ENCODE measurements at regions not wholly inside any gene's neighbourhood (a gene's known extent, or its start where the extent isn't known, plus 50 kb on each side); places are given as distances from the start of the nearest gene placed in this dataset.

DNA sequence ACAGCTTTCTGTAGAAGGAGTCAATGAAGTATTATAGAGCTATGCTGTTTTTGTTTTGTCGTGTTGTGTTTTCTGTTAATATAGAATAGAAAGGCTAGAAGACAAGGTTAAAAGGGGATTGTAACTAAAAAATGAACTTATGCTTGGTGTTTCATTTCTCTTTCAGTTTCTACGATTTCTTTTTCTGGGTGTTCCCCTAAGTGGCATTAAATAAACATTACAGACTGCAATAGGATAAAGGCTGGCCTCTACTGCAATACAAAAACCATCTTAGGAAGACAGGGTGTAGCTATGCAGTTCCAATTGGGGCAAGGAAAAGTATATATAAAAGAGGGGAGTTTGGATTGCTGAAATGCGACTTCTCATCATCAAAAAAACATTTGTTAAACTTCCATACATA, 1609.7 kb upstream of the ACVR2A start:
- DNase-seq, result no peak
- no peak overlapping the region for H3K27ac ChIP-seq
- H3K4me3 ChIP-seq (ENCODE audit: low read depth, low read length), result no peak overlapping the region
- TF ChIP-seq, protein P1, sequence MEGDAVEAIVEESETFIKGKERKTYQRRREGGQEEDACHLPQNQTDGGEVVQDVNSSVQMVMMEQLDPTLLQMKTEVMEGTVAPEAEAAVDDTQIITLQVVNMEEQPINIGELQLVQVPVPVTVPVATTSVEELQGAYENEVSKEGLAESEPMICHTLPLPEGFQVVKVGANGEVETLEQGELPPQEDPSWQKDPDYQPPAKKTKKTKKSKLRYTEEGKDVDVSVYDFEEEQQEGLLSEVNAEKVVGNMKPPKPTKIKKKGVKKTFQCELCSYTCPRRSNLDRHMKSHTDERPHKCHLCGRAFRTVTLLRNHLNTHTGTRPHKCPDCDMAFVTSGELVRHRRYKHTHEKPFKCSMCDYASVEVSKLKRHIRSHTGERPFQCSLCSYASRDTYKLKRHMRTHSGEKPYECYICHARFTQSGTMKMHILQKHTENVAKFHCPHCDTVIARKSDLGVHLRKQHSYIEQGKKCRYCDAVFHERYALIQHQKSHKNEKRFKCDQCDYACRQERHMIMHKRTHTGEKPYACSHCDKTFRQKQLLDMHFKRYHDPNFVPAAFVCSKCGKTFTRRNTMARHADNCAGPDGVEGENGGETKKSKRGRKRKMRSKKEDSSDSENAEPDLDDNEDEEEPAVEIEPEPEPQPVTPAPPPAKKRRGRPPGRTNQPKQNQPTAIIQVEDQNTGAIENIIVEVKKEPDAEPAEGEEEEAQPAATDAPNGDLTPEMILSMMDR (IDR thresholded peaks at IDR 0.05; ENCODE audit: low read depth, low read length, missing control alignments), result no peak
- no peaks in the 10 kb centered on the region for H3K27me3 ChIP-seq (replicated peaks)
- H3K36me3 ChIP-seq (replicated peaks), result no peaks in the 10 kb centered on the region
- in situ Hi-C loops (cut with HindIII; ENCODE audit: low pct_ligation_motif_present, low sequenced_read_pairs), result no loop called here

GRCh38 chr2:146229508-146230155, 1615.2 kb upstream of the ACVR2A start:
- no peaks in the 10 kb centered on the region for H3K36me3 ChIP-seq (replicated peaks)
- TF ChIP-seq, protein P1 (IDR thresholded peaks at IDR 0.05; ENCODE audit: low read depth, low read length, missing control alignments), result no peak
- no peak overlapping the region for H3K4me3 ChIP-seq (ENCODE audit: low read depth, low read length)
- H3K27me3 ChIP-seq (replicated peaks), result no peaks in the 10 kb centered on the region
- no peak overlapping the region for H3K27ac ChIP-seq
- DNase-seq, result no peak
- in situ Hi-C loops (cut with HindIII; ENCODE audit: low pct_ligation_motif_present, low sequenced_read_pairs), result no loop called here

- DNase-seq, result no peak
- TF ChIP-seq, protein P1 (IDR thresholded peaks at IDR 0.05; ENCODE audit: low read depth, low read length, missing control alignments), result no peak
- no peak overlapping the region for H3K27ac ChIP-seq
- in situ Hi-C loops (cut with HindIII; ENCODE audit: low pct_ligation_motif_present, low sequenced_read_pairs), result no loop called here
- no peaks in the 10 kb centered on the region for H3K27me3 ChIP-seq (replicated peaks)
- no peaks in the 10 kb centered on the region for H3K36me3 ChIP-seq (replicated peaks)
- no peak overlapping the region for H3K4me3 ChIP-seq (ENCODE audit: low read depth, low read length)
Measured at GRCh38 chr2:146228466-146229058, 1616.3 kb upstream of the ACVR2A start.

DNA sequence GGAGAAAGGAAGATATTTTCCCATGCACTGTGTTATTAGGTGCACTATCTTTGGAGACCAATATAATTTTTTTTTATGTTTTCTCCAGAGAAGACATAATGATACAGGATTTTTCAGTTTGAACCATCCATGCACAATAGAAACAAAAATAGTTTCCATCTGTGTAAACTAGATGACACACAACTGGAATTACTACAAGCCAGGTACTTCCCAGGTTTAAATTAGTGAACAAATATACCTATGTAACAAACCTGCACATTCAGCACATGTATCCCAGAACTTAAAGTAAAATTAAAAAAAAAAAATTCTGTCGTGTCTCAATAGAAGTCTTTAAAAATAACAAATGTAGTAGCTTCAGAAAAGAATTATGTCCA, 1616.8 kb upstream of the ACVR2A start:
- in situ Hi-C loops (cut with HindIII; ENCODE audit: low pct_ligation_motif_present, low sequenced_read_pairs), result no loop called here
- Histone ChIP-seq H3K36me3 (replicated peaks) (no peaks in the 10 kb centered on the region), H3K4me3 (ENCODE audit: low read depth, low read length) (no peak overlapping the region), H3K27ac (no peak overlapping the region), H3K27me3 (replicated peaks) (no peaks in the 10 kb centered on the region)
- no peak for DNase-seq
- TF ChIP-seq, protein P1 (IDR thresholded peaks at IDR 0.05; ENCODE audit: low read depth, low read length, missing control alignments), result no peak

GRCh38 chr2:146227152-146228019, 1617.4 kb upstream of the ACVR2A start:
- Histone ChIP-seq H3K27me3 (replicated peaks) (no peaks in the 10 kb centered on the region), H3K27ac (no peak overlapping the region), H3K36me3 (replicated peaks) (no peaks in the 10 kb centered on the region), H3K4me3 (ENCODE audit: low read depth, low read length) (no peak overlapping the region)
- no peak for DNase-seq
- in situ Hi-C loops (cut with HindIII; ENCODE audit: low pct_ligation_motif_present, low sequenced_read_pairs), result no loop called here
- TF ChIP-seq, protein P1 (IDR thresholded peaks at IDR 0.05; ENCODE audit: low read depth, low read length, missing control alignments), result no peak
